Sigmoid colon (tissue), 6 donors: ENCODE measurements at regions not wholly inside any gene's neighbourhood (a gene's known extent, or its start where the extent isn't known, plus 50 kb on each side); places are given as distances from the start of the nearest gene placed in this dataset.

ENCODE experiments used
- DNase-seq: peaks from one replicate; pipeline ENCODE4 v3.0.0-alpha.2; 2019
- H3K27ac ChIP-seq, 4 donors: fragments of 200-600 bp; sonication (generic); one replicate each; pipeline ENCODE4 v1.5.1; 2016 to 2019; ENCODE audit warnings: mild to moderate bottlenecking in 1 of 4
- H3K27me3 ChIP-seq, 3 donors: fragments of 200-600 bp; sonication (generic); one replicate each; pipeline ENCODE4 v1.5.1; 2019; ENCODE audit warnings: mild to moderate bottlenecking in 1 of 3
- H3K36me3 ChIP-seq, 4 donors: fragments of 200-600 bp; sonication (generic); one replicate each; pipeline ENCODE4 v1.5.1; 2016 to 2019
- H3K4me1 ChIP-seq, 4 donors: fragments of 200-600 bp; sonication (generic); one replicate each; pipeline ENCODE4 v1.5.1; 2017 to 2019
- H3K4me3 ChIP-seq, 4 donors: fragments of 200-600 bp; sonication (generic); one replicate each; pipeline ENCODE4 v1.5.1; 2017 to 2019; ENCODE audit warnings: mild to moderate bottlenecking in 2 of 4, moderate library complexity in 1 of 4
- H3K9me3 ChIP-seq, 4 donors: fragments of 200-600 bp in 3 of 4; sonication (generic) in 3 of 4; one replicate each; pipeline versions ENCODE4 v1.5.1 to v1.6.1; 2013 to 2019
- EP300 ChIP-seq, 4 donors: sonication (generic); formaldehyde crosslinking; IDR thresholded peaks; one replicate each; pipeline ENCODE4 v1.6.1; 2017; ENCODE audit warnings: antibody characterized with exemption in 4 of 4
- POLR2A ChIP-seq, 2 donors: fragments of 450-650 bp; IDR thresholded peaks; one replicate each; pipeline ENCODE4 v1.6.1; 2016; ENCODE audit warnings: antibody characterized with exemption in 2 of 2, mild to moderate bottlenecking in 2 of 2, moderate library complexity in 2 of 2
- POLR2AphosphoS5 ChIP-seq, 4 donors: sonication (generic); formaldehyde crosslinking; IDR thresholded peaks; one replicate each; pipeline ENCODE4 v1.6.1; 2017; ENCODE audit warnings: antibody characterized with exemption in 4 of 4
- WGBS, 2 donors: extraction: QIAGEN DNeasy Blood & Tissue Kit; methylation state at CpG; one replicate each; pipeline ENCODE4 v1.1.7; 2013; 5-methylcytosine and 5-hydroxymethylcytosine counted together
- intact Hi-C: fragments of 100-400 bp; cut with DNase I; formaldehyde crosslinking; loops from one replicate; pipeline ENCODE4 v1.15.1; 2023
- TF ChIP-seq, protein P1 (sequence below), 4 experiments: fragments of 450-650 bp in 3 of 4; fragments of 200-600 bp in 1 of 4; IDR thresholded peaks; one replicate each; pipeline ENCODE4 v1.5.1; 2016 to 2019; ENCODE audit warnings: antibody characterized with exemption in 4 of 4, mild to moderate bottlenecking in 3 of 4, moderate library complexity in 2 of 4
- donor health status: healthy with polysubstance abuse.
- donor health status: healthy.

DNA sequence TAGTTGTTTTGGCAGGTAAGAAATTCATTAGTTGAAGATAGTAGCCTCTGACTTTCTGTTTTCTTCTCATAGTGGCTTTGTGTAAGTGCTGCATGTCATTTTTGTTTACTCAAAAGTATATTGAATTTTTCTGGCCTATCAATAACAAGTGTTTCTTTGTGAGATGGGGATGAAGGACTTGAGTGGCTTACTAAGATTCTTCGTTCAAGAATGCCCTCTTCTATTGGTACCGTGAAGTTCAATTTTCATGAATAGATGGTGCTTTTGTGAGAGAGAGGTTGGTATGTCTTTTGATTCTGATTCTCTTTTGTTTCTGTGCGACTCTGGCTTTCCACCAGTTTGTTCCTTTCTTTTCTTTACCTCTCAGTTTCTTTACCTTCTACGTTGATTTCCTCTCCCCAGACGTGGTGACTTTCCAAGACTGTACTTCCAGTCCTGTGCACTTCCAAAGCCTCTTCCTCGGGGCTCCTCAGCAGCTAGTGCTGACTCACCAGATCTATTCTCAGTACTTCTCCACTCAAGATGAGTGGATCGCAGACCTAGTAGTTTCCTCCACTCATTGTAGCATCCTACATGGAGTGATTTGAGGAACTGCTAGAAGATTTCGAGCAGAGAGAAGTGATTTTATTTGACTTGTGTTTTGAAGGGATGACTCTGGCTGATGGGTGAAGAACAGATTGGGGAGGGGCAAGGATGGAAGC is 82.0 kb upstream of the EPHB3 start:
- intact Hi-C loops: no loop called here
- TF ChIP-seq POLR2AphosphoS5 (IDR thresholded peaks at IDR 0.05) (no peak), EP300 (IDR thresholded peaks at IDR 0.05) (no peak)
- TF ChIP-seq, protein P1, sequence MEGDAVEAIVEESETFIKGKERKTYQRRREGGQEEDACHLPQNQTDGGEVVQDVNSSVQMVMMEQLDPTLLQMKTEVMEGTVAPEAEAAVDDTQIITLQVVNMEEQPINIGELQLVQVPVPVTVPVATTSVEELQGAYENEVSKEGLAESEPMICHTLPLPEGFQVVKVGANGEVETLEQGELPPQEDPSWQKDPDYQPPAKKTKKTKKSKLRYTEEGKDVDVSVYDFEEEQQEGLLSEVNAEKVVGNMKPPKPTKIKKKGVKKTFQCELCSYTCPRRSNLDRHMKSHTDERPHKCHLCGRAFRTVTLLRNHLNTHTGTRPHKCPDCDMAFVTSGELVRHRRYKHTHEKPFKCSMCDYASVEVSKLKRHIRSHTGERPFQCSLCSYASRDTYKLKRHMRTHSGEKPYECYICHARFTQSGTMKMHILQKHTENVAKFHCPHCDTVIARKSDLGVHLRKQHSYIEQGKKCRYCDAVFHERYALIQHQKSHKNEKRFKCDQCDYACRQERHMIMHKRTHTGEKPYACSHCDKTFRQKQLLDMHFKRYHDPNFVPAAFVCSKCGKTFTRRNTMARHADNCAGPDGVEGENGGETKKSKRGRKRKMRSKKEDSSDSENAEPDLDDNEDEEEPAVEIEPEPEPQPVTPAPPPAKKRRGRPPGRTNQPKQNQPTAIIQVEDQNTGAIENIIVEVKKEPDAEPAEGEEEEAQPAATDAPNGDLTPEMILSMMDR (IDR thresholded peaks at IDR 0.05): no peak
- Histone ChIP-seq H3K27me3 (peaks cover 0 to 39% (median 7%) of the 10 kb centered on the region in 3 donors), H3K4me3 (no peak overlapping the region), H3K36me3 (no peaks in the 10 kb centered on the region), H3K4me1 (no peaks in the 10 kb centered on the region), H3K9me3 (peaks cover 0 to 7% (median 2%) of the 10 kb centered on the region in 4 donors), H3K27ac (no peak overlapping the region)
- DNase-seq: no peak
- WGBS, 2 donors: 78 to 85% methylated on average over 8 of the region's 8 CpGs

DNA sequence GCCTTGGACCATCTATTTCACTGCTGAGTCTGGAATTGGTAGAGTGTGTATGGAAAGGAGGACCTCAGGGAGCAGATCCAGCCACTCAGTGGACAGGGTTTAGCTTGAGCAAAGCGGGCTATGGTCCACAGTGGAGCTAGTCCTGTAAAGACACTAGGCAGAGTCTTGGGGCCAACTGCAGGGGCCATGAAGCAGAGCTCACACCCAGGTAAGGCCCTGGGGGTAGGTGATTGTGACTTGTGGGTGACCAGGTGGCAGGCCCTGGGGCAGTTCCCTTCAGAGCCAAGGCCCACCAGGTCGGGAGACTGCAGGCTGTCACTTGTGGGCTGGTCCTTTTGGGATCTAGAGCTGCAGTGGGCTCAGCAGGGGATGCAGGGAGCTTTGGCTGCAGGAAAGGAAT is 80.8 kb upstream of the EPHB3 start:
- DNase-seq: no peak
- Histone ChIP-seq H3K4me3 (no peak overlapping the region), H3K27me3 (peaks cover 0 to 38% (median 7%) of the 10 kb centered on the region in 3 donors), H3K27ac (no peak overlapping the region), H3K36me3 (no peaks in the 10 kb centered on the region), H3K4me1 (no peaks in the 10 kb centered on the region), H3K9me3 (peaks cover 0 to 4% (median 2%) of the 10 kb centered on the region in 4 donors)
- intact Hi-C loops: no loop called here
- 84 to 90% methylated on average over 2 of the region's 2 CpGs for WGBS, 2 donors
- TF ChIP-seq POLR2A (IDR thresholded peaks at IDR 0.05): no peak
- no peak for TF ChIP-seq POLR2AphosphoS5 (IDR thresholded peaks at IDR 0.05)
- TF ChIP-seq, protein P1 (IDR thresholded peaks at IDR 0.05): no peak
- TF ChIP-seq EP300 (IDR thresholded peaks at IDR 0.05): no peak

DNA sequence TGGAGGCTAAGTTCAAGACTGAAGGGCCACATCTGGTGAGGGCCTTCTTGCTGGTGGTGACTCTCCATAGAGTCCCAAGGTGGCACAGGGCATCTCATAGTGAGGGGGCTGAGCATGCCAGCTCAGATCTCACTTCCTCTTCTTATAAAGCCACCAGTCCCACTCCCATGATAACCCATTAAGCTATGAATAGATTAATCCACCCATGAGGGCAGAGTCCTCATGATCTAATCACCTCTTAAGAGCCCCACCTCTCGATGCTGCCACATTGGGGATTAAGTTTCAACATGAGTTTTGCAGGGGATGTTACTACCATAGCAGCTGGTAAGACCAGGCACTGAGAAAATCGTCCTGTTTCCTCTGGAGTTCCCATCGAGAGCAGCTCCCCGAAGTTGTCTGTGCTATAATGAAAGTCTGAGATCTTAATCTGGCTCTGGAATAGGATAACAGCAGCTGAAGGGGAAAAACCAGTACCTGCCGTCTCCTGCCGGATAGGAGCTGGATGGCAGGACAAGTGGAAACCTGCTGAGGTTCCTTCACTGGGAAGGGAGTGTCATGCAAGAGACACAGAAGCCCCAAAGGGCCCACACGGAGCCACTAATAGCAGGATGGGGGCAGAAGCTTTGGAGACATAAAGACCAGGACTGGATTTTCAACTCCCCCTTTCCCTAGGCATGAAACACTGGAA is 79.5 kb upstream of the EPHB3 start:
- Histone ChIP-seq H3K9me3 (peaks cover 0 to 4% (median 0%) of the 10 kb centered on the region in 4 donors), H3K36me3 (no peaks in the 10 kb centered on the region), H3K27ac (no peak overlapping the region), H3K27me3 (peaks cover 0 to 25% (median 7%) of the 10 kb centered on the region in 3 donors), H3K4me3 (no peak overlapping the region), H3K4me1 (no peaks in the 10 kb centered on the region)
- intact Hi-C loops: no loop called here
- TF ChIP-seq POLR2AphosphoS5 (IDR thresholded peaks at IDR 0.05): no peak
- TF ChIP-seq EP300 (IDR thresholded peaks at IDR 0.05): no peak
- TF ChIP-seq POLR2A (IDR thresholded peaks at IDR 0.05): no peak
- TF ChIP-seq, protein P1 (IDR thresholded peaks at IDR 0.05): no peak
- 73 to 77% methylated on average over 7 of the region's 7 CpGs for WGBS, 2 donors
- DNase-seq: no peak

DNA sequence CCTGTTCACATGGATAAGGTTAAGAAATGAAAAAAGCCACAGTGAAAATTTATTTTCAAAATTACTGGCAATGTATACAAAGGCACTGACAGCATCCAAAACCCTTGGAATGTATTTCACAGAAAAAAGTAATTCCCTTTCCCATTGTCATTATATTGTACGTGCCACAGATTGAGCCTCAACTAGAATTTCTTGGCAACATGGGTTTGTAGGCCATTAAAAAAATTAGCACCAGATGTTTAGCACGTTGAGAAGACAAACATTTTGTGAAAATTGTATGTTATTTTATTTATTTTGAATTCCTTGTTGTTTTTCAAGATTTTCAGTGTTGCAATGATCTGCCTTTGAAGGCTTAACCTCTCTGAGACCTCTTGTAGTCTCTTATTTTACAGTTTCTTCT is 76.3 kb upstream of the EPHB3 start:
- Histone ChIP-seq H3K9me3 (no peaks in the 10 kb centered on the region), H3K27ac (no peak overlapping the region), H3K4me3 (no peak overlapping the region), H3K27me3 (peaks cover 0 to 29% (median 8%) of the 10 kb centered on the region in 3 donors), H3K4me1 (no peaks in the 10 kb centered on the region), H3K36me3 (no peaks in the 10 kb centered on the region)
- DNase-seq: no peak
- TF ChIP-seq POLR2A (IDR thresholded peaks at IDR 0.05): no peak
- intact Hi-C loops: no loop called here
- 48 to 59% methylated on average over 2 of the region's 2 CpGs for WGBS, 2 donors

- Histone ChIP-seq H3K36me3 (no peaks in the 10 kb centered on the region), H3K27me3 (peaks cover 0 to 29% (median 12%) of the 10 kb centered on the region in 3 donors), H3K9me3 (no peaks in the 10 kb centered on the region), H3K4me3 (no peak overlapping the region), H3K27ac (no peak overlapping the region), H3K4me1 (no peaks in the 10 kb centered on the region)
- intact Hi-C loops: no loop called here
- no peak for DNase-seq
- TF ChIP-seq POLR2A (IDR thresholded peaks at IDR 0.05) (no peak), POLR2AphosphoS5 (IDR thresholded peaks at IDR 0.05) (no peak), EP300 (IDR thresholded peaks at IDR 0.05) (no peak)
- TF ChIP-seq, protein P1 (IDR thresholded peaks at IDR 0.05): no peak
- 93 to 94% methylated on average over 3 of the region's 3 CpGs for WGBS, 2 donors
These were observed 75.7 kb upstream of the EPHB3 start for GRCh38 chr3:184485906-184486305.
